ENCODE measurements at regions not wholly inside any gene's neighbourhood (a gene's known extent, or its start where the extent isn't known, plus 50 kb on each side); places are given as distances from the start of the nearest gene placed in this dataset.

- no peak for DNase-seq
Observed at GRCh38 chr11:26202754-26203153, 129.2 kb upstream of the ANO3 start.

- no peak for DNase-seq
Observed at GRCh38 chr11:26204101-26204500, 127.8 kb upstream of the ANO3 start.

GRCh38 chr11:26204839-26205238 lies 127.1 kb upstream of the ANO3 start:
- no peak for DNase-seq

- no peak for DNase-seq
Observed at GRCh38 chr11:26219183-26220117, 112.5 kb upstream of the ANO3 start.

GRCh38 chr11:26225646-26226045 lies 106.3 kb upstream of the ANO3 start:
- no peak for DNase-seq

GRCh38 chr11:26227301-26227746 lies 104.6 kb upstream of the ANO3 start:
- no peak for DNase-seq

- DNase-seq: no peak
Observed at GRCh38 chr11:26227883-26228502, 103.9 kb upstream of the ANO3 start.

- DNase-seq: no peak
Observed at GRCh38 chr11:26228778-26229177, 103.2 kb upstream of the ANO3 start.

- DNase-seq: no peak
Observed at GRCh38 chr11:26229257-26229656, 102.7 kb upstream of the ANO3 start.

GRCh38 chr11:26229981-26230380 lies 101.9 kb upstream of the ANO3 start:
- DNase-seq: no peak

- DNase-seq: no peak
Observed at GRCh38 chr11:26231252-26231661, 100.7 kb upstream of the ANO3 start.

- DNase-seq: no peak
Observed at GRCh38 chr11:26234451-26234850, 97.5 kb upstream of the ANO3 start.

GRCh38 chr11:26243426-26243825 lies 88.5 kb upstream of the ANO3 start:
- DNase-seq: no peak

GRCh38 chr11:26244207-26244606 lies 87.7 kb upstream of the ANO3 start:
- DNase-seq: no peak

- DNase-seq: no peak
Observed at GRCh38 chr11:26245046-26245445, 86.9 kb upstream of the ANO3 start.

- DNase-seq: no peak
Observed at GRCh38 chr11:26247340-26247739, 84.6 kb upstream of the ANO3 start.

- no peak for DNase-seq
Observed at GRCh38 chr11:26248661-26249060, 83.3 kb upstream of the ANO3 start.

- DNase-seq: no peak
Observed at GRCh38 chr11:26254378-26254777, 77.6 kb upstream of the ANO3 start.

- DNase-seq: no peak
Observed at GRCh38 chr11:26263769-26264168, 68.2 kb upstream of the ANO3 start.

- no peak for DNase-seq
Observed at GRCh38 chr11:26264266-26264665, 67.7 kb upstream of the ANO3 start.

- DNase-seq: no peak
Observed at GRCh38 chr11:26268980-26269660, 62.8 kb upstream of the ANO3 start.

GRCh38 chr11:26271666-26272065 lies 60.3 kb upstream of the ANO3 start:
- no peak for DNase-seq

- peak; percentile 15 for DNase-seq
Observed at GRCh38 chr11:26276798-26277424, 55.0 kb upstream of the ANO3 start.

Data from NCI-H1436 (cell line).